Endothelial cell of umbilical vein (primary cell): ENCODE measurements at regions not wholly inside any gene's neighbourhood (a gene's known extent, or its start where the extent isn't known, plus 50 kb on each side); places are given as distances from the start of the nearest gene placed in this dataset.

Source experiments
- BruUV-seq: library from RNA; stranded (reverse); fragments of 400-500 nt; replicated peaks from 2 replicates; lab custom pipeline; 2021; lab: Mats Ljungman, UMichigan
- CTCF ChIA-PET: fragments of 300-600, 350-600 bp; sonication (Branson Sonifier 250); formaldehyde crosslinking; loops from one replicate; lab custom pipeline; 2021; ENCODE audit warnings: antibody characterized with exemption, inconsistent platforms; lab: Charles Lee
- POLR2A ChIA-PET: fragments of 300-600, 350-600 bp; sonication (Branson Sonifier 250); formaldehyde crosslinking; loops from one replicate; lab custom pipeline; 2021; ENCODE audit warnings: antibody characterized with exemption, inconsistent platforms; lab: Charles Lee
- DNase-seq: peaks from one replicate; pipeline ENCODE4 v3.0.0-alpha.2; 2011; ENCODE audit warnings: low read depth, low spot score
- FAIRE-seq: peaks from 2 replicates; lab custom pipeline; 2011; peaks lifted over from hg19 to GRCh38; lab: Jason Lieb, UNC
- H2AFZ ChIP-seq: 2 replicates; pipeline ENCODE4 v1.6.0; 2012; ENCODE audit warnings: low read depth, low read length, control low read depth, inconsistent platforms
- H3K27ac ChIP-seq: 2 replicates; pipeline ENCODE4 v1.5.1; 2011; ENCODE audit warnings: low read depth, mild to moderate bottlenecking, control low read depth, low read length, moderate library complexity; ENCODE audit not compliant: insufficient read depth
- H3K27me3 ChIP-seq, 2 experiments: 2 replicates each; pipeline versions ENCODE4 v1.6.0 to v1.6.1; 2011; ENCODE audit warnings: low read length in 2 of 2, mixed read lengths in 1 of 2; ENCODE audit not compliant: control insufficient read depth in 2 of 2, insufficient read depth in 2 of 2
- H3K36me3 ChIP-seq, 2 experiments: 2 replicates in 1 of 2; 3 replicates in 1 of 2; pipeline ENCODE4 v1.5.1; 2011; ENCODE audit warnings: low read length in 2 of 2, mild to moderate bottlenecking in 1 of 2, moderate library complexity in 1 of 2; ENCODE audit not compliant: control insufficient read depth in 2 of 2, insufficient read depth in 2 of 2; ENCODE audit errors: extremely low read depth in 1 of 2
- H3K4me1 ChIP-seq: 3 replicates; pipeline ENCODE4 v1.5.1; 2011; ENCODE audit warnings: mild to moderate bottlenecking, low read length; ENCODE audit not compliant: control insufficient read depth, insufficient read depth; ENCODE audit errors: extremely low read depth
- H3K4me2 ChIP-seq: 2 replicates; pipeline ENCODE4 v1.6.1; 2011; ENCODE audit warnings: low read length, control low read depth, mixed read lengths; ENCODE audit not compliant: insufficient read depth
- H3K4me3 ChIP-seq, 3 experiments: fragments of 200-600 bp in 1 of 3; sonication (generic), shearing (Covaris generic) in 1 of 3; replicated peaks in 1 of 3; 2 replicates each; pipeline ENCODE4 v1.5.1; 2011 to 2016; ENCODE audit warnings: control low read depth in 3 of 3, low read length in 3 of 3, mild to moderate bottlenecking in 2 of 3, inconsistent platforms in 1 of 3, low read depth in 1 of 3, moderate library complexity in 1 of 3; ENCODE audit not compliant: insufficient read depth in 1 of 3
- H3K79me2 ChIP-seq: 2 replicates; pipeline ENCODE4 v1.6.0; 2012; ENCODE audit warnings: low read length, inconsistent platforms; ENCODE audit not compliant: control insufficient read depth, insufficient read depth
- H3K9ac ChIP-seq: replicated peaks from 2 replicates; pipeline ENCODE3; 2011; ENCODE audit warnings: low read length, control low read depth; ENCODE audit not compliant: insufficient read depth; ENCODE audit errors: extremely low read depth
- H3K9me1 ChIP-seq: replicated peaks from 3 replicates; pipeline ENCODE4 v1.6.0; 2011; ENCODE audit warnings: mild to moderate bottlenecking, low read length; ENCODE audit not compliant: control insufficient read depth, insufficient read depth; ENCODE audit errors: extremely low read depth
- H3K9me3 ChIP-seq: replicated peaks from 2 replicates; pipeline ENCODE4 v1.5.1; 2012; ENCODE audit warnings: low read length, inconsistent platforms; ENCODE audit not compliant: control insufficient read depth, insufficient read depth
- H4K20me1 ChIP-seq: replicated peaks from 2 replicates; pipeline ENCODE3; 2011; ENCODE audit warnings: mild to moderate bottlenecking, low read length; ENCODE audit not compliant: control insufficient read depth, insufficient read depth; ENCODE audit errors: extremely low read depth
- CTCF ChIP-seq, 2 donors: IDR thresholded peaks; 1 replicate in 1 of 2; 2 replicates in 1 of 2; pipeline ENCODE4 v1.5.1; 2011; ENCODE audit warnings: low read length in 2 of 2, mild to moderate bottlenecking in 2 of 2, moderate library complexity in 2 of 2, control low read depth in 1 of 2, inconsistent platforms in 1 of 2, low read depth in 1 of 2; ENCODE audit not compliant: insufficient read depth in 1 of 2; ENCODE audit errors: extremely low read depth in 1 of 2
- EZH2 ChIP-seq: IDR thresholded peaks from 2 replicates; pipeline ENCODE4 v1.6.1; 2012; ENCODE audit warnings: borderline replicate concordance, low read depth, mild to moderate bottlenecking, moderate library complexity, low read length, inconsistent platforms; ENCODE audit not compliant: severe bottlenecking
- FOS ChIP-seq: IDR thresholded peaks from 2 replicates; pipeline ENCODE4 v1.6.1; 2011; ENCODE audit warnings: mild to moderate bottlenecking, low read length, moderate library complexity, borderline replicate concordance; ENCODE audit not compliant: insufficient read depth
- JUN ChIP-seq: IDR thresholded peaks from 2 replicates; pipeline ENCODE4 v1.6.1; 2011; ENCODE audit warnings: borderline replicate concordance, low read depth; ENCODE audit not compliant: insufficient read length, insufficient read depth
- MAX ChIP-seq: IDR thresholded peaks from 2 replicates; pipeline ENCODE4 v1.6.1; 2011; ENCODE audit not compliant: insufficient read depth, insufficient read length
- MYC ChIP-seq: IDR thresholded peaks from one replicate; pipeline ENCODE4 v1.6.1; 2011; ENCODE audit warnings: mild to moderate bottlenecking, low read depth, low read length
- POLR2AphosphoS5 ChIP-seq: IDR thresholded peaks from 2 replicates; pipeline ENCODE4 v1.6.1; 2012; ENCODE audit warnings: low read depth, mild to moderate bottlenecking, control low read depth, low read length, moderate library complexity; ENCODE audit not compliant: insufficient read depth
- dilution Hi-C: fragments of 300-500 bp; cut with MboI; formaldehyde crosslinking; loops from one replicate; pipeline ENCODE4 v1.15.0; 2019; ENCODE audit warnings: low sequenced_read_pairs; ENCODE audit not compliant: extremely low pct_ligation_motif_present
- intact Hi-C: fragments of 100-400 bp; cut with micrococcal nuclease; formaldehyde crosslinking; loops from one replicate; pipeline ENCODE4 v1.10.0; 2022

- FAIRE-seq (no peak), DNase-seq (no peak)
- ChIA-PET POLR2A (no interaction called here), CTCF (no interaction called here)
- Histone ChIP-seq H3K9ac (no peak overlapping the region), H3K36me3 (no peaks in the 10 kb centered on the region), H3K79me2 (no peaks in the 10 kb centered on the region), H4K20me1 (no peaks in the 10 kb centered on the region), H3K4me3 (no peak overlapping the region), H3K4me2 (no peak overlapping the region), H2AFZ (no peak overlapping the region), H3K9me3 (no peaks in the 10 kb centered on the region), H3K27ac (no peak overlapping the region), H3K4me1 (no peaks in the 10 kb centered on the region), H3K9me1 (no peaks in the 10 kb centered on the region), H3K27me3 (no peaks in the 10 kb centered on the region)
- no TSS peak for BruUV-seq
- dilution Hi-C loops (no loop called here), intact Hi-C loops (no loop called here)
- TF ChIP-seq MAX = no peak
- no peak for TF ChIP-seq JUN
- TF ChIP-seq MYC = no peak
- TF ChIP-seq FOS = no peak
- no peak for TF ChIP-seq POLR2AphosphoS5
Measured at GRCh38 chr15:69668039-69668705, 215.6 kb downstream of the RPLP1 start.

GRCh38 chr15:69668963-69669362 lies 216.3 kb downstream of the RPLP1 start:
- H4K20me1 ChIP-seq = no peaks in the 10 kb centered on the region
- no peak for FAIRE-seq
- no peaks in the 10 kb centered on the region for H3K79me2 ChIP-seq
- BruUV-seq = no TSS peak
- H3K4me1 ChIP-seq = no peaks in the 10 kb centered on the region
- no peaks in the 10 kb centered on the region for H3K9me1 ChIP-seq
- no peak overlapping the region for H3K27ac ChIP-seq
- no peak overlapping the region for H3K4me2 ChIP-seq
- H3K27me3 ChIP-seq = no peaks in the 10 kb centered on the region
- intact Hi-C loops = no loop called here
- H3K4me3 ChIP-seq = no peak overlapping the region
- H3K9me3 ChIP-seq = no peaks in the 10 kb centered on the region
- ChIA-PET POLR2A (no interaction called here), CTCF (no interaction called here)
- H2AFZ ChIP-seq = no peak overlapping the region
- no peak for DNase-seq
- dilution Hi-C loops = no loop called here
- TF ChIP-seq POLR2AphosphoS5 (no peak), MYC (no peak), JUN (no peak), FOS (no peak), EZH2 (no peak), MAX (no peak), CTCF (IDR thresholded peaks at IDR 0.05; ENCODE audit: extremely low read depth in 1 of 2, insufficient read depth in 1 of 2, low read depth in 1 of 2, low read length in 2 of 2) (no peak)
- H3K36me3 ChIP-seq = no peaks in the 10 kb centered on the region
- no peak overlapping the region for H3K9ac ChIP-seq
